Pons (tissue), 1 donor: ENCODE measurements at regions not wholly inside any gene's neighbourhood (a gene's known extent, or its start where the extent isn't known, plus 50 kb on each side); places are given as distances from the start of the nearest gene placed in this dataset.

ENCODE experiments used
- DNase-seq: peaks from one replicate; pipeline ENCODE4 v3.0.0-alpha.2; 2016; ENCODE audit warnings: low spot score

DNA sequence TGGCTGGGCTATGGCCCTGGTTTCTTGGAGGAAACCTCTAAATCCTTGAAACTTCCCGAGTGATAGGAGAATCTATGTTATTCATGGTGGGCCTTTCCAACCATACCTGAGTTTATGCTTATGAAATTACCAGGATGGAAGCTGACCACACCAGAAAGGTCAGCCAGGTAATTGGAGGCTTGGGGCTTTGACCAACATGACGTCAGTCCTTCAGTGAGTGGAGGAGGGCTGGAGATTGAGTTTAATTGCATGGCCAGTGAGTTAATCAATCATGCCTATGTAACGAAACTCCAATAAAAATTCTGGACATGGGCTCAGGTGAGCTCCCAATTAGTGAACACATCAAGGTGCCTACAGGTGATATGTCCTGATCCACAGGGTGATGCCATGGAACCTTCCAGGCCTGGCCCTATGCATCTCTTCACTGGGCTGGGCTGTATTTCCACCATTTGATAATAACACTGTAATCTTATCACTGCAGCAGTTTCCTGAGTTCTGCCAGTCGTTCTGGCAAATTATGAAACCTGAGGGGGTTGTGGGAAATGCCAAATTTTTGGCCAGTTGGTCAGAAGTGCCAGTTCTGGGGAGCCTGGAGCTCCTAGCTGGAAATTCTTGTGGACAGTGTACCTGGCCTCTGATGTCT, 106.5 kb downstream of the CDH26 start:
- no peak for DNase-seq

DNA sequence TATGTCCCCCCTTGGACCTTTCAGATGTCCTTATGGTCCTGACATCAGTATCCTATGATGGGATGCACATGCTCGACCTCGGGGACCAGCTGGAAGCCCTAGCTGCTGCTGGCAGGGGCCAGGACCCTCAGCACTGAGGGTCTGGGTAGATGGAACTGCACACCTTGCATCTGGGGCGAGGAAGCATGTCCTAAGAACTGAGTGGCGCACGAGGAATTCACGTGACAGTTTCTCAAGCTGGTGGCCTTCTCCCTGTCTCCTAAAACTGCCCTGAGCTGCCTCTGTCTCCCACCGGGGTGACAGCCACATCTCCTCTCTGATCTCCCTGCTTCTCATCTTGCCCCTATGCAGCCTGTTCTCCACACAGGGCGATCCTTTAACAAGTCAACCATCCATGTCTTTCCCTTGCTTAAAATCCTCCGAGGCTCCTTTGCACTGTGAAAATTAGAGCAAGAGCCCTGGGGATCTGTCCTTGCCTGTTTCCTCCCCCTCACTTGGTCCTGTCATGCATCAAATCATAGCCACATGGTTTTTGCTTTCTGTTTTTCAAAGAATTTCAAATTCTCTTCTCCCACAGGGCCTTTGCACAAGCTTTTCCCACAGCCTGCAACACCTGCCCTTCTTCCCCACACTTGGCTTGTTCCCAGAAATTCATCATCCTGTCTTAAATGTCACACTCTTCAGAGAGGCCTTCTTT, 107.7 kb downstream of the CDH26 start:
- no peak for DNase-seq

DNA sequence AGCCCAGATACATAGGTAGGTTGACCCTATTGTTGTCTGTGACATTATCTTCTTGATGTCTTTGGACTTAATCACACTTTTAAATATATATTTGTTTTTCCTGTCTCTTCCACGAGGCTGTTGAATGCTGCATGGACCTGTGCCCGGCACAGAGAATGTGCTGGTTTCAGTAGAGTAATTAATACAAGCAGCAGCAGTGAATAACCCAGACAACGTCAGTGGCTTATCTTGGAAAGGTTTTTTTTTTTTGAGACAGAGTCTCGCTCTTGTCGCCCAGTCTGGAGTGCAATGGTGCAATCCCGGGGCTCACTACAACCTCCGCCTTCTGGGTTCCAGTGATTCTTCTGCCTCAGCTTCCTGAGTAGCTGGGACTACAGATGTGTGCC, 108.2 kb downstream of the CDH26 start:
- no peak for DNase-seq

DNA sequence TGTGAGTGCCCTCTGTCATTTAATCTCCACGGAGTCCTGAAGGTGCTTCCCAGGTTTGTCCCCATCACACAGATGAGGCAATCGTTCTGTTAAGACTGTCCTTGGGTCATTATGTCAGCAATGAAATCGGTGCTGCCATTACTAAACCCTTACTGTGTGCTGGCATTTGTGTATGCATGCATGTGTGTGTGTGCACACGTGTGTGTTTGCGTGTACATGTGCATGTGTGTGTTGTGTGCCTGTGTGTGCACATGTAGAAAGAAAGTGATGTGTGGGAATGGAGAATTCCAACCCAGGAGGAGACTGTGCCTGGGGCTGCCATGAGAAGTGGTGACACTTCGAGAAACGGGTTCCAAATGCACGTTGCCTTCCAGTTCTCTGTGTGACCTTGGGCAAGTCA, 110.3 kb downstream of the CDH26 start:
- no peak for DNase-seq

DNA sequence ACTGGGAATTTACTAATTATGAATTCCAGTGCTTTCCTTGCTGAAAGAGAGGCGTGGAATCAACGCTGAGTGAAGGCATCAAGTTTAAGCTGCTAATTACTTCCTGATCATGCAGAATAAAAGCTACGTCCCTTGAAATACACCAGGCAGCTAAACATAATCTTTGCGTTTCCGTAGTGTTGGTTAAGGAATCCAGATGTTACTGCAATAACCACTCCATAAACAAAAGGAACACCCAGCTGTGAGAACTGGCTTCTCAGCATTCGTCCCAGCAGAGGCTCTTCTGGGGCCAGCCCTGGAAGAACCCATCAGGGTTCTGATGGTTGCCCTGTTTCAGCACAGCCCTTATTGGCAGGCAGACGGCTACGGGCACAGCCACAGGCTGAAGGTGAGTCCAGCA, 111.4 kb downstream of the CDH26 start:
- no peak for DNase-seq

DNA sequence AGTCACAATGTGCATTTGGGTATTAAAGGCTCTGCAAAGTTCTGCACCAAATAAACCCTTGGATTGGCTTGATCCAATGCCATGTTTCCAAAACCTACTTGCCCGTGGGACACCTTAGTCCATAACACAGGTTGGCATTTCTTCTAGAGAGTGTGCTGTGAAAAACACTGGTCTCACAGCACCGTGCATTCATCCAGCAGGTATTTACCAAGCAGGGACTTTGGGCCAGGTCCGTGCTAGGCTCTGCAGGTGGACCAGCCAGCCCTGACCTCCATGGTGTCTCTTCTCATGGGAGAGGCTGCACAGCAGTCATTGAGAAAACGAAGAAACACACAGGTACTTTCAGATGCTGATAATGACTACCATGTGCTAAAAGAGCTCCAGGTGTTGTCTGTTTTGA, 112.6 kb downstream of the CDH26 start:
- DNase-seq = no peak

DNA sequence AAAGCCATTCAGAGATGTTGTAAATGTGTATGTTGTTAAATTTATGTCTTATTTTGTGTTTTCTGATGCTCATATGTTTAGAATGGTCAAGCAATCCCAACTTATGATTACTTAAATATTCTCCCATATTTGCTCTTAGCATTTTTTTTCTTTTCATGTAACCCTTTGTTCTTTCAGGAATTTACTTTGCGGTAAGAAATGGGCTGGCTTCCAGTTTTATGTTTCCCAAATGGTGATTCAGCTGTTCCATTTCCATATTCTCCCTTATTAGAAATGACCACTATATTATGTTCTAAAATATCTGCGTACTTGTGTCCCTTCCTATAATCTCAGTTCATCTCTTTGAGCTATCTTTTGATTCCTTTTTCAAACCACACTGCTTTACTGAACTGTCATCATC, 113.7 kb downstream of the CDH26 start:
- no peak for DNase-seq

DNA sequence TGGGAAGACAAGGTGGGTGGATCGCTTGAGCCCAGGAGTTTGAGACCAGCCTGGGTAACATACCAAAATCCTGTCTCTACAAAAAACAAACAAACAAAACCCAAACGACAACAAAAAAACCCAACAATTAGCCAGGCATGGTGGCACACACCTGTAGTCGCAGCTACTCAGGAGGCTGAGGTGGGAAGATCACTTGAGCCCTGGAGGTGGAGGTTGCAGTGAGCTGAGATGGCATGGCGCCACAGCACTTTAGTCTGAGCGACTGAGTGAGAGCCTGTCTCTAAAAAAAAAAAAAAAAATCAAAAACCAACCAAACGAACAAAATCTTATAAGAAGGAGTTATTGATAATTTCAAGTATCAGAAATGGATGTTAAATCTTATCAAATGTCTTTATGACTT, 114.9 kb downstream of the CDH26 start:
- no peak for DNase-seq

DNA sequence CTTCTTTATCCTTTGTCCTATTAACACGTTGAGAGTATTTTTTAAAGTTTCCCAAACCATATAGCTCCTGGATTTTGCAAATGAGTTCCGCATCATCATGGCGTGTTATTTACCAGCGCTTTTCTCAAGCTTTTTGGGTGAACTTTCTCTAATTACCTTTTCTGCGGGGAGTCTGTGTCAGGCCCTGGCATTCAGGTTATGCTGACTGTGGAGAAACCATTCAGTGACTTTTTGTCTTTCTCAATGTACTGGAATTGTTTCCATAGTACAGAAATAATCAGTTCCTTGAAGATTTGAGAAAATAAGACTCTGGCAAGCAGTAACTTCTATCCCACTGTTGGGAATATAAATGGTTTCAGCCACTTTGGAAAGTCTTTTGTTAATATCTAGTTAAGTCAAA, 115.3 kb downstream of the CDH26 start:
- DNase-seq = no peak

DNA sequence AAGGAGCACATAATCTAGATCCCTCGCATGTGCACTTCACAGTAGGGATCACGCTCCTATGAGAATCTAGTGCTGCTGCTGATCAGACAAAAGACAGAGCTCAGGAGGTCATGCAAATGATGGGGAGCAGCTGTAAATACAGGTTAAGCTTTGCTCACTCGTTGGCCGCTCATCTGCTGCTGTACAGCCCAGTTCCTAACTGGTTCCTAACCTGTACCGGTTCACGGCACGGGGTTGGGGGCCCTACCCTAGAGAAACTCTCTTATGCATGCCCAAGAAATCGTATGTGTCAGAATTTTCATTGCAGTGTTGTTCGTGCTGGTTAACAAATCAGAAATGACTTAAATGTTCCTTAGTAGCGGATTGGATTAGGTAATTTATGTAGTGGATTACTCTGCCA, 116.1 kb downstream of the CDH26 start:
- DNase-seq = no peak

DNA sequence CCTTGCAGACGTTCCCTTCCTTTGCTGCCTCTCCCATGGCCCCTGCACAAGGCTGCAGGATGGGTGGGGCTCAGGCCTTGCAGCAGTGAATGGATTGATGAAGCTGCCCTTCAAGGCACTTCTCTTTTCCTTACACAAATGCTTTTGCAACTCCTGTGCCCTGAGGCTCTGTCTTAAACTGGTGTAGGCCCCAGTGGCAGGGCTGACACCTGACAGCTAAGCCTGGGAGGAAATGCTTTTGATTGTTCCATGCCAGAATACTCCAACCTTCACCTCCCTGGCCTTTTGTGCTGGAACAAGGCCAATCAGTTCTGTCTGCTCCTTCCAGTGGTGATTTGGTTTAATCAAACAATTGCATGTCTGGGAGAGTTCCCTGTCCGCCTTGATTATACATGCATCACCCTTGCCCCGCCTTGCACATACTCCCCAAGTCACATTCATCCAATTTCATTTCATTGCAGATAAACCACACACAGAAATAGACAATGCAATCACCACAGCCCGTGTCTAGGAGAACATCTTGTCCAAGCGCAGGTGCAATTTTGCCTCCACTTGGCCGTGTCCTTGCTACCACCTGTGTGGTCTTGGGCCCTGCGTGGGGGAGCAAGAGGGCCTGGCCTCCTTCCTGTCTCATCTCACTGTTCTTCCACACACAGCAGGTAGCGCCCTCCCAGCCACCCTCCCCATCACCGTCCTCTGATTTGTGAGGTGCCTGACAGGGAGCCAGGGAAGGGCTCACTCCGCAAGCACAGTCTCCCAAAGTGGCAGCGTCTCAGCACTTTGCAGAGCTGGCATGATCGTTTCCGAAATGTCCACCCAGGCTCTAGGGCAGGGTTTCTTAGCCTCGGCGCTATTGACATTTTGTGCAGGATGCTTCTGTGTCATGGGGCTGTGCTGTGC, 120.4 kb downstream of the CDH26 start:
- DNase-seq = no peak

DNA sequence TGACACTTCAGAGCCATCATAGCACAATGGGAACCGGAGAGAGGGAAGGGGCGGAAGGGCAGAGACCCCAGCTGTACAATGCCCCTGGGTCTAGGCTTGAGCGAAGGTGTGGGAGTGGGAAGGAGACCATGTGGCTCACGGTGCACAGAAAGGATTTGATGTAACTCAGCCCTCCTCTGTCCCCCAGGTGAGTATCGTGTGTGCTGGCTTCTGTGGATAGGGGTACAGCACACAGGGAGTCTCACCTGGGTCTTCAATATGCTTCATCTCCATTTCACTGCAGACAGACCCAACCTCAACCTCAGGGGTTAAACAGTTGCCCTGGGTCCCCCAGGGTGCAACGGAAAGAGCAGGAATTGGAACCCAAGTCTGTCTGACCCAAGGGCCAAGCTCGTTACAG, 122.2 kb downstream of the CDH26 start:
- no peak for DNase-seq

DNA sequence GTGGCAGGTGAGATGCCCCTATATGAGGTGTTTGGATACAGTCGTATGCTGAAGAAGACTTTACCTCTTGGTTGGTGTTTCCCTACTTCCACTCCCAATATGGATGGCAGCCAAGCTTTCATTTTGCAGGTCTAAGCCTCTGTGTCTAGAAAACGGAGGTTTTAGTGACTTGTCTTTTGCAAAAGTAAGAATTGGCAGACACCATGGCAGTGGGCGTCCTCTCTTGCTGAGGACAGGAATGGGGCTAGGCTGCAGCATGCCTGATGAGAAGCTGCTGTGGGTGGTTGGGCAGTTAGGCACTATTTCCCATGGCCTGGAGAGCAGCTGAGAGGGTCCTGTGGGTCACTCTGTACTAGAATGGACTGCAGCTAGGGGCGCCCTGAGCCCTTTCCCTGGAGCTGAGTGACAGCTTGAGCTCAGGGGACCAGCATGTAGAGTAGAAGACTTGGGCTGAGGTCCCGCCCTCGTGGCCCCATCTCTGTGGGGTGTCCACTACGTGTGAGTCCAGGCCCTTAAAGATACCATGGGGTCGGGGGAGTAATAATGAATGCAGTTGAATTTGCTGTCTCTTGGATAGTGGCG, 127.4 kb downstream of the CDH26 start:
- DNase-seq = no peak

DNA sequence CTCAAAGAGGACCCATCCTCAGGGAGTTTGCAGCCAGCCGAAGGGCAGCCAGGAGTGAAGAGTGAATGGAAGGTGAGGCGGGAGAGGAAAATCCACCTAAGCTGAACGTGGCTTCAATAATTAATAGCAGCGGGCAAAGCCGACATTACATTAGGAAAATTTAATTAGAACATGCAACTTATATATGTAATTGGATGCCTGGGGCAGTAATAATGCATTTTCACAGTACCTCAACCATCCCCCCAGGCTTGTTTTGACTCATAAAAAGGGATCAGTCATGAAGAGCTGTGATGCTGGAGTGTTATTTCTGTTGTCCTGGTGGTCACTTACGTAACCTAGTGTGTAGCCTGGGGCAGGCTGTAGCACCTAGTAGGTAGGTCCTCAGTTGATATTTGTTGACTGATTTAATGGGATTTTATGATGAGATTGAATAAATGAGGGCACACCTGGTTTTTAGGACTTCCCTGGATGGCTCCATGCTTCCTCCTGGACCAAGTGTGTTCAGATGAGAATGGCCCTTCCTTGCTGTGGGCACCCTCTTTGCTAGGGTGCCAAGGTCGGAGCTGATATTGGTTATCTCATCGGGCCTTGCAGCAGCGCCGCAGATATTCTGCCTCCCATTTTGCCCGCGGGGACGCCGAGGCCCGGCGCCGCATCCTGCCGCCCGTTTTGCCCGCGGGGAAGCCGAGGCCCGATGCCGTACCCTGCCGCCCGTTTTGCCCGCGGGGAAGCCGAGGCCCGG, 128.8 kb downstream of the CDH26 start:
- DNase-seq = no peak

DNA sequence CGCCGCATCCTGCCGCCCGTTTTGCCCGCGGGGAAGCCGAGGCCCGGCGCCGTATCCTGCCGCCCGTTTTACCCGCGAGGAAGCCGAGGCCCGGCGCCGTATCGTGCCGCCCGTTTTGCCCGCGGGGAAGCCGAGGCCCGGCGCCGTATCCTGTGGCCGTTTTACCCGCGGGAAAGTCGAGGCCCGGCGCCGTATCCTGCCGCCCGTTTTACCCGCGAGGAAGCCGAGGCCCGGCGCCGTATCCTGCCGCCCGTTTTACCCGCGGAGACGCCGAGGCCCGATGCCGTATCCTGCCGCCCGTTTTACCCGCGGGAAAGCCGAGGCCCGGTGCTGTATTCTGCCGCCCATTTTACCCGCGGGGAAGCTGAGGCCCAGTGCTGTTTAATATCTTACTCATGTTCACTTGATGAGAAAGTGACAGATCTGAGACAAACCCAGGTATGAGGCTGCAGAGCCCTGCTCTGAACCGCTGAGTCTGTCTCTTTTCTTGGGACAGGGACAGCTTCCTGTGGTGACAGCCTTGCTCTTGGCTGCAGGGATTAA, 129.4 kb downstream of the CDH26 start:
- no peak for DNase-seq

DNA sequence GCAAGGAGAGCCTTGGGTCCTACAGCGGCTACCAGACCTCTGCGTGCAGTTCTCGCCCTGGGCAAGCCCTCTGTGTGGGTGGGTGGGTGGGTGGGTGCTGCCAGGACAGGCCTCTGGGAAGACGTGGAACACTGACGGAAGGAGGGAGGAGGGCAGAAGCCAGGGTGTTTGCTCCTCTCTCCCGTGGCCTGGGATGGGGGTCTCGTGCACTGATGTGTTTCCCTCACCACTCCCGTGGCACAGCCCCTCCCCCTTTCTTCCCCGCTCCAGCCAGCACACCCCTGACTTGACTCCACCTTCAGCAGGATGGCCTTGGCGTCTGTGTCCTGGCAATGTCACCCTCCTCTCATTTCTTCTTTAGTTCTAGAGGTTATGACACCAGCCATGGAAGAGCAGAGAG, 130.0 kb downstream of the CDH26 start:
- no peak for DNase-seq

DNA sequence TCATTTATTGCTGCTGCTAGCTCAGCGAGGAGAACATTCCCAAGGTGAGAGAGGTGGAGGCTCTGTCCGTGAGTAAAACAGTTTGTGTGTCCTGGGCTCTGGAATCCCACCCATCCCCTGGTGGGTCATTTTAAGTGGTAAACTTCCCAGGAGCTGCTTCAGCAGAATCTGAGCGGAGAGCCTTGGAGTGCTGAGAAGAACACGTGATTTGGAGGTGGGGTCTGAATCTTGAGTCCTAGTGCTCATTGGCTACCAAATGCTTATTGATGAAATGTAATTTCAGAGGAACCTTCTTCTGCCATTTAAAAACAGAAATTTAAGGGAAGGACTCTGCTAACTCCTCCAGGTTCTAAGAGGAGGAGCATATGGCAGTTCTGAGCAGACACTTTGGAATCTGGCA, 132.4 kb downstream of the CDH26 start:
- DNase-seq = peak; percentile 5

DNA sequence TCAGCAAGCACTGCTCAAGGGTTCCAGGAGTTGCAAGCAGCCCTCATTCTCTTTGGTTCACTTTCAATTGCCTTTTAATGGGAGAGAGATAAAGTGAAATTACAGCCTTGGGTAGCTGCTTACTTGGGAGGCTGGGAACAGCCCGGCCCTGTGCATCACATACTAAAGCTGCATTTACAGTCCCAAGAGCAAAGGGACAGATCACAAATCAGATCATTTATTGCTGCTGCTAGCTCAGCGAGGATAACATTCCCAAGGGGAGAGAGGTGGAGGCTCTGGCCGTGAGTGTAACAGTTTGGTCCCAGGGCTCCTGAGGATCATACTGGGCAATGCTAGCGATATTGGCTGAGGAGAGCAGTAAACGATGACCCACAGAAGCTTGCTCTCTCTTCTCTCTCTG, 133.1 kb downstream of the CDH26 start:
- DNase-seq = no peak

DNA sequence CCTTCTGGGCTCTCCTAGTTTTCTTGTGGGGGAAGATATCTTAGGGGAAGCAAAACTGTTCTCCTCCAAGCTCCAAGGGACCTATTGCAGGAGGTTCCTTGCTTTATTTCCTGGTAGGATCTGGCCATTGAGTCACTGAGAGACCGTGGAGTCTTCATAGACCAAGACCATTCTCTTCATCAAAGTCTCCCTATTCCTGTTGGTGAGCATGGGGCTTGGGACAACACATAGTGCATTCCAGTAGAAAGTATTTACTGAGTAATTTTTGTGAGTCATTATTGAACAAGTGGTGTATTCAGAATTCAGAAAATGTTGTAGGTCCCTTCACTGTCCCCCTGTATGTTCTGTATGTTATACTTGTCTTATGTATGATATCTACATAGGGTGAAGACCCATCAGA, 133.6 kb downstream of the CDH26 start:
- no peak for DNase-seq

DNA sequence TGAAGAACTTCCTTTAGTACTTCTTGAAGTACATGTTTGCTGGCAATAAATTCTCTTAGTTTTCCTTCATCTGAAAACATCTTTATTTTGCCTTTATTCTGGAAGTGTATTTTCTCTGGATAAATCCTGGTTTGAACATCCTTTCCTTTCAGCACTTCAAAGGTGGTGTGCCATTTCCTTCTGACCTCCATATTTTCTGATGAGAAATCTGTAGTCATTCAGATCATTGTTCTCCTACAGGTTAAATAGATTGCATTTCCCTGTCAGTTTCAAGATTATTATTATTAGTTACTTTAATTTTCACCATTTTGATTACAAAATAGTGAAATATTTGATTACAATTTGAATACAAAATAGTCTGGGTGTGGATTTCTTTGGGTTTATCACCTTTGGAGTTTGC, 134.5 kb downstream of the CDH26 start:
- no peak for DNase-seq

DNA sequence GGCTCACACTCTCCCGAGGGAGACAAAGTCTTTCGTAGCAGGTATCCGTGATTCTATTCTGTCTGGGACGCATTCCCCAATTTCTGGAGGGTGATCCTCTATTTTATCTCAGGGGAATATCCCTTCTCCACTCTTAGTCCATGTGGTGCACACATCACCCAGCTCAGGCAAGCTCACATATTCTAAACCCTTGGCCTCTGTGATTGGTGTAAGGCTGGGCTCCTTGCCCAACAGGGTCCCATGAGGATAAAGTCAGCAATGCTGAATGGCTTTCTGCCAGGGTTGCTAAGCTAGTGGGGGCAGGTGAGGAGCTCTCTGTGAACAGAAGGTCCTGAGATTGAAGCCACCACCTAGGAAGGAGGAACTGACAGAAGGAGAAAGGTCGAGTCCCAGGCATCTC, 137.2 kb downstream of the CDH26 start:
- DNase-seq = no peak

DNA sequence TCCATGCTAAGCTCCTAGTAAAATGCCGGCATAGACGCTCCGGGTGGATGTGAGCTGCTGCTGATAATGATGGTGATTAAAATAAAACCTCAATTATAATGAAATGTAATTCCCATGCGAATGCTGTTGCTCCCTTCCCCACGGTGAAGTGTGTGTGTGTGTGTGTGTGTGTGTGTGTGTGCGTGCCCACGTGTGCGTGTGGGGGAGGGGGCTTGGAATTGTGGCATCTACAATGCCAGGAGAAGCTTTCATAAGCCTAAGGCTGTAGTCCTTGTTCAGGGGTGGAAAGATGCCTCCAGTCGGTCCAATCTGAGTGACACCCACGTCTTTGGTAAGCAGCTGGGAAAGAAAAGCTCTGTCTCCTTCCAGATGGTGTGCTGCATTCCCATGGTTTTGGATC, 137.9 kb downstream of the CDH26 start:
- no peak for DNase-seq
